GM18870 (cell line): ENCODE measurements at regions not wholly inside any gene's neighbourhood (a gene's known extent, or its start where the extent isn't known, plus 50 kb on each side); places are given as distances from the start of the nearest gene placed in this dataset.

ENCODE experiments used
- ATAC-seq: cut with Tn5 transposase; IDR thresholded peaks from one replicate; pipeline ENCODE4 v1.9.1; 2021; ENCODE audit warnings: moderate library complexity; ENCODE audit not compliant: unreplicated experiment

GRCh38 chr15:93459396-93459795, 370.4 kb upstream of the RGMA start:
- ATAC-seq: no peak

- no peak for ATAC-seq
These were observed 369.6 kb upstream of the RGMA start for GRCh38 chr15:93458597-93458996.

- no peak for ATAC-seq
These were observed 365.8 kb upstream of the RGMA start for GRCh38 chr15:93454788-93455187.

GRCh38 chr15:93452537-93453211, 363.7 kb upstream of the RGMA start:
- ATAC-seq: no peak

GRCh38 chr15:93451822-93452221, 362.8 kb upstream of the RGMA start:
- no peak for ATAC-seq

GRCh38 chr15:93451265-93451664, 362.3 kb upstream of the RGMA start:
- no peak for ATAC-seq

- ATAC-seq: no peak
These were observed 360.8 kb upstream of the RGMA start for GRCh38 chr15:93449798-93450197.

GRCh38 chr15:93438310-93438709, 349.3 kb upstream of the RGMA start:
- no peak for ATAC-seq

- no peak for ATAC-seq
These were observed 343.5 kb upstream of the RGMA start for GRCh38 chr15:93432474-93432873.

GRCh38 chr15:93428807-93429351, 339.9 kb upstream of the RGMA start:
- ATAC-seq: no peak

- ATAC-seq: no peak
These were observed 339.1 kb upstream of the RGMA start for GRCh38 chr15:93428150-93428549.

- no peak for ATAC-seq
These were observed 335.1 kb upstream of the RGMA start for GRCh38 chr15:93424131-93424530.

- no peak for ATAC-seq
These were observed 333.5 kb upstream of the RGMA start for GRCh38 chr15:93422476-93422875.

GRCh38 chr15:93420477-93420876, 331.5 kb upstream of the RGMA start:
- no peak for ATAC-seq

- no peak for ATAC-seq
These were observed 331.0 kb upstream of the RGMA start for GRCh38 chr15:93420050-93420452.

GRCh38 chr15:93418566-93418965, 329.6 kb upstream of the RGMA start:
- ATAC-seq: no peak

GRCh38 chr15:93417631-93418030, 328.6 kb upstream of the RGMA start:
- ATAC-seq: no peak

GRCh38 chr15:93417156-93417555, 328.1 kb upstream of the RGMA start:
- no peak for ATAC-seq

- ATAC-seq: no peak
These were observed 326.6 kb upstream of the RGMA start for GRCh38 chr15:93415576-93415975.

- peak; percentile 54 for ATAC-seq
These were observed 325.7 kb upstream of the RGMA start for GRCh38 chr15:93414576-93415231.

GRCh38 chr15:93413745-93414144, 324.7 kb upstream of the RGMA start:
- no peak for ATAC-seq

GRCh38 chr15:93399121-93399520, 310.1 kb upstream of the RGMA start:
- ATAC-seq: no peak
